BE2C (cell line): ENCODE measurements at regions not wholly inside any gene's neighbourhood (a gene's known extent, or its start where the extent isn't known, plus 50 kb on each side); places are given as distances from the start of the nearest gene placed in this dataset.

ENCODE experiments used
- DNase-seq: peaks from one replicate; pipeline ENCODE4 v3.0.0-alpha.2; 2020
- H3K27me3 ChIP-seq: fragments of 250-450 bp; sonication (Bioruptor Pico); 2 replicates; pipeline ENCODE4 v1.5.1; 2020; ENCODE audit warnings: mild to moderate bottlenecking
- H3K36me3 ChIP-seq: fragments of 250-450 bp; sonication (Bioruptor Pico); 2 replicates; pipeline ENCODE4 v1.5.1; 2020; ENCODE audit warnings: mild to moderate bottlenecking
- H3K4me1 ChIP-seq: fragments of 250-450 bp; sonication (Bioruptor Pico); 2 replicates; pipeline ENCODE4 v1.5.1; 2020
- H3K4me3 ChIP-seq: 2 replicates; pipeline ENCODE4 v1.5.1; 2011; ENCODE audit warnings: low read depth, low read length
- H3K9me3 ChIP-seq: fragments of 250-450 bp; sonication (Bioruptor Pico); 2 replicates; pipeline ENCODE4 v1.5.1; 2020
- TF ChIP-seq, protein P1 (sequence below): IDR thresholded peaks from 2 replicates; pipeline ENCODE4 v1.5.1; 2012; ENCODE audit warnings: mild to moderate bottlenecking, low read depth, low read length

DNA sequence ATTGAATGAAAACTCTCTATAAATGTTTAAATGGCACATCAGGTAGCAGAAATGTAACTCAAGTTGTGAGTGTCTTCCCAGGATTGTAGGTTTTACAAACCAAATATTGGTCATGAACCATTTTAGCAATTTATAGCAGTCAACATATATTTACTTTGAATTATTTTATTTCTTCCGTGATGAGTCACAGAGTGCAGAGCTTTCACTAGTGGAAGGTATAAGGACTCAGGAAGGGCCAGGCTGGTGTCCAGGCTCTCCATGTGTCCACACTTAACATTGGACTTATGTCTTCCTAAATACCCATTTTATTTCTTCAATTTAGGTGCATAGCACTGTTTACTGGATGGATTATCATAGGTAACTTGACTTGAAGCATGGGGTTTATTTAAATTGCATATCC, 120.9 kb downstream of the OLIG3 start:
- no peaks in the 10 kb centered on the region for H3K9me3 ChIP-seq
- peaks cover 7% of the 10 kb centered on the region; the same call in 1 of the 2 replicates for H3K4me1 ChIP-seq
- no peak overlapping the region for H3K4me3 ChIP-seq
- H3K27me3 ChIP-seq: no peaks in the 10 kb centered on the region
- no peak for DNase-seq
- TF ChIP-seq, protein P1, sequence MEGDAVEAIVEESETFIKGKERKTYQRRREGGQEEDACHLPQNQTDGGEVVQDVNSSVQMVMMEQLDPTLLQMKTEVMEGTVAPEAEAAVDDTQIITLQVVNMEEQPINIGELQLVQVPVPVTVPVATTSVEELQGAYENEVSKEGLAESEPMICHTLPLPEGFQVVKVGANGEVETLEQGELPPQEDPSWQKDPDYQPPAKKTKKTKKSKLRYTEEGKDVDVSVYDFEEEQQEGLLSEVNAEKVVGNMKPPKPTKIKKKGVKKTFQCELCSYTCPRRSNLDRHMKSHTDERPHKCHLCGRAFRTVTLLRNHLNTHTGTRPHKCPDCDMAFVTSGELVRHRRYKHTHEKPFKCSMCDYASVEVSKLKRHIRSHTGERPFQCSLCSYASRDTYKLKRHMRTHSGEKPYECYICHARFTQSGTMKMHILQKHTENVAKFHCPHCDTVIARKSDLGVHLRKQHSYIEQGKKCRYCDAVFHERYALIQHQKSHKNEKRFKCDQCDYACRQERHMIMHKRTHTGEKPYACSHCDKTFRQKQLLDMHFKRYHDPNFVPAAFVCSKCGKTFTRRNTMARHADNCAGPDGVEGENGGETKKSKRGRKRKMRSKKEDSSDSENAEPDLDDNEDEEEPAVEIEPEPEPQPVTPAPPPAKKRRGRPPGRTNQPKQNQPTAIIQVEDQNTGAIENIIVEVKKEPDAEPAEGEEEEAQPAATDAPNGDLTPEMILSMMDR: no peak
- H3K36me3 ChIP-seq: no peaks in the 10 kb centered on the region

DNA sequence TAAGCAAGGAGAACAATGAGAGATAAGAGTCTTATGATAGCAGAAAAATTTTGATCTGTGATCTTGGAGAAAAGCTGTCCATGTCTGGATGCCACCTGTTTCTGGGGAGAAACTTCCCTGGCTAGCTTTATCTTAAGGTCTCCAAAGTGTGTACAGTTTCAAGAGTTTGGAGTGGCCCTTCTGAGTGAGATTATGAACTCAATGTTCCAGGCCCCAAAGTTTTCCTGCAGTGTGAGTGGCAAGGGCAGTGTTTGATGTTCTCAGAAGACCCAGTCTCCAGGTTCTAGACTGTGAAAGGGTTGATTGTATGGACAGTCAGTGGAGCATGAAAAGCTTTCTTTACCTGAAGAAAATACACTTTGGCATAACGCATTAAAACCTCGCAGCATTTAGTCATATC, 121.7 kb downstream of the OLIG3 start:
- Histone ChIP-seq H3K4me1 (peaks cover 7% of the 10 kb centered on the region; the same call in 1 of the 2 replicates), H3K9me3 (no peaks in the 10 kb centered on the region), H3K36me3 (no peaks in the 10 kb centered on the region), H3K4me3 (no peak overlapping the region), H3K27me3 (no peaks in the 10 kb centered on the region)
- no peak for DNase-seq
- TF ChIP-seq, protein P1: no peak

DNA sequence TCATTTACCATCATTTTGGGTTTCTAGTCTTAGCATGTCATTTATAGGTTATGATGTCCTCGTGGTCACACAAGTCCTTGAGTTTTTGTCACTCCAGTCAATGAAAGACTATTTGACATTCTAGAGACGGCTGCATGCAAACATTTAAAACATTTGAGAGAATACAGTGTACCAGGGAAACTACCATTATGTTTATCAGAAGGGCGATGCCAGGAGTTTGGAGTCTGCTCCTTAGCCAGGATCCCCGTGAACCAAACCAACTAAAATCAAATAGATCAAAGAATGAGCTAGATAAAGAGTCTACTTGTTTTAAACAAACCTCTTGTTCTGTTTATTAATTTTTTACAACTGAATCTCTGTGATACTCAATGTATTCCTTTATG, 122.6 kb downstream of the OLIG3 start:
- Histone ChIP-seq H3K27me3 (no peaks in the 10 kb centered on the region), H3K4me3 (no peak overlapping the region), H3K9me3 (no peaks in the 10 kb centered on the region), H3K36me3 (no peaks in the 10 kb centered on the region), H3K4me1 (peaks cover 7% of the 10 kb centered on the region; the same call in 1 of the 2 replicates)
- TF ChIP-seq, protein P1: no peak
- DNase-seq: no peak

DNA sequence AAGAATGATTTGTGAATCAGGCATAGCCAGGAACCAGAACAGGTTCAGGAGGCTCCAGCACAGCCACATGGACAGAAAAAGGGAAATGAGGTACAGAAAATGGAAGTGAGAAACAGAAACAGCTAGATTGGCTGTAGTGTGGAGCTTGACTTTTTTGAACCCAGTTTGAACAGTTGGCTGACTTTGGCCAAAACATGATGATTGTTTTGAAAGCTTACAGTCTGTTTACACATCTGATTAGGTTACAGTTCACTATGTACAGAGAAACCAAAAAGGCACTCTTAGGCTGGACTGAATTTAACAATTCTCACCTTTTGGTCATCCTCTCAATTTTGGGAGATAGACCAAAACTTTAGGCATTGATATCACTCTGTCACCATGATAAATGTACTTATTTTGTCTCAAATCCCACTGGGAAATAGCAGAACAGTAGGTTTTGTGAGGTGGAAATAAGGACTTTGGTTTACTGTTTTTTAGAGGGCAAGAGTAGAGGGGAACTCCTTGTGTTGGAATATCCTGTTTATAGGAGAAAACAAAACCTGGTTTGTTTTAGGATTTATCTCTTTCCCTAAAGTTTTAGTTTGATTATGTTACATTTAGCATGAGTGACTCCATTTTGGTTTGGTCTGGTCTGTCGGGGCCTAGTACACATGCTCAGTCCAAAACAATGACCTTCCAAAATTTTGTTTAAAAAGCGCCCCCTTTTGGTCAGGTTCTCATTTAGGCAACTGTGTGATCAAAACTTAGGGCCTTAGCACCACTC, 123.1 kb downstream of the OLIG3 start:
- H3K36me3 ChIP-seq: no peaks in the 10 kb centered on the region
- H3K4me1 ChIP-seq: peaks cover 7% of the 10 kb centered on the region; the same call in 1 of the 2 replicates
- no peak overlapping the region for H3K4me3 ChIP-seq
- no peaks in the 10 kb centered on the region for H3K27me3 ChIP-seq
- DNase-seq: no peak
- no peaks in the 10 kb centered on the region for H3K9me3 ChIP-seq
- TF ChIP-seq, protein P1: peak; percentile 25; the same call in 1 of the 2 replicates

DNA sequence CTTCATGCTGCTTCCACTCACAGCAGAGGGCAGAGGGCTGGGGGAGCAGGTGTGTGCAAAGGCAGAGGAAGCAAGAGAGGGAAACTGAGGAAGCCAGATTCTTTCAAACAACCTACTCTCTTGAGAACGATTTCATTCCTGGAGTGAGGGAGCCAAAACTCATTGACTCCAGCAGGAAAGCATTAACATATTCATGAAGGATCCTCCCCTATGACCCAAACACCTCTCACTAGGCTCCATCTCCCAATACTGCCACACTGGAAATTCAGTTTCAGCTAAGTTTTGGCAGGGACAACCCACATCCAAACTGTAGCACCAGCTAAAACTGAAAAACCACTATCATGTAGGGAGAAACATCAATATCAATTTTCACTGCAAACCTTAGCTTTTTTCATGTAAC, 125.1 kb downstream of the OLIG3 start:
- DNase-seq: no peak
- peaks cover 7% of the 10 kb centered on the region; the same call in 1 of the 2 replicates for H3K4me1 ChIP-seq
- no peak overlapping the region for H3K4me3 ChIP-seq
- no peaks in the 10 kb centered on the region for H3K27me3 ChIP-seq
- TF ChIP-seq, protein P1: no peak
- H3K9me3 ChIP-seq: no peaks in the 10 kb centered on the region
- no peaks in the 10 kb centered on the region for H3K36me3 ChIP-seq

DNA sequence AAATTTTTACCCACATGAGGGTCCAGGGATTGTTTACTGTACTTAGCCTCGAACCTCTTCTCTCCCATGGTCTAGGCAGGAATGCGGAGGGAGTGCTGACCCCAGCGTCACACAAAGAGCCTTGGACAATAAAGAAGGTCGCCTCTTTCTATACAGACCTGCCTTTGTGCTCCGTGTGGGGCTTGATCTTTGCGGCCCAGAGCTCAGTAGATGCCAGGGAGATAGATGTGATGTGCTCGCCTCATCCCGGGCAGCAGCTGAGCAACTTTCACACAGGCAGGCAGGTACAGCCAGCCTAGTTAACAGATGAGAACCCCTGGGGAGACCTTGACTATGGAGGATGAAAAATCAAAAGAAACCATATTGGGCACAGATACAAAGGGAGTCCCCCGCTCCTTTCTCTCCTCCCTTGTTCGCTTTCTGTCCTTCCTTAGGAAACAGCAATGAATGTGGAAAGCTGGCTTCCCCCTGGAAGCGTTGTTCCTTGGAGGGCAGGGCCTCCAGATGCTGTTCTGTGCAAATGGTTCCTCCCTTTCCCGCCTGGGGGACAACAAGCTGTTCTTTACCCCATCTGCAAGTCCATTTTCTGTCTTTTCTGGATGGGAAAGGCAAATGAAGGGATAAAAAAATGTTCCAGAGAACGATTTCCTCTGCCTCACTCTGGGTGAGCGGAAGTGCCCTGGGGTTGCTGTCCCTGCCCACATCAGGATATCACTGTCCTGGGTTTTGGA, 128.3 kb downstream of the OLIG3 start:
- Histone ChIP-seq H3K9me3 (no peaks in the 10 kb centered on the region), H3K4me1 (peaks cover 7% of the 10 kb centered on the region; the same call in 1 of the 2 replicates), H3K36me3 (no peaks in the 10 kb centered on the region), H3K4me3 (no peak overlapping the region), H3K27me3 (no peaks in the 10 kb centered on the region)
- DNase-seq: no peak
- TF ChIP-seq, protein P1: no peak
